Epithelial cell of esophagus (primary cell): ENCODE measurements at regions not wholly inside any gene's neighbourhood (a gene's known extent, or its start where the extent isn't known, plus 50 kb on each side); places are given as distances from the start of the nearest gene placed in this dataset.

Source experiments
- DNase-seq: peaks from one replicate; pipeline ENCODE4 v3.0.0; 2010; ENCODE audit warnings: low read depth
- H3K4me3 ChIP-seq: 2 replicates; pipeline ENCODE4 v1.5.1; 2011; ENCODE audit warnings: mild to moderate bottlenecking, low read length, control low read depth
- TF ChIP-seq, protein P1 (sequence below): IDR thresholded peaks from 2 replicates; pipeline ENCODE4 v1.5.1; 2011; ENCODE audit warnings: low read depth, mild to moderate bottlenecking, low read length, control low read depth, inconsistent platforms; ENCODE audit not compliant: insufficient read depth; ENCODE audit errors: missing control alignments

DNA sequence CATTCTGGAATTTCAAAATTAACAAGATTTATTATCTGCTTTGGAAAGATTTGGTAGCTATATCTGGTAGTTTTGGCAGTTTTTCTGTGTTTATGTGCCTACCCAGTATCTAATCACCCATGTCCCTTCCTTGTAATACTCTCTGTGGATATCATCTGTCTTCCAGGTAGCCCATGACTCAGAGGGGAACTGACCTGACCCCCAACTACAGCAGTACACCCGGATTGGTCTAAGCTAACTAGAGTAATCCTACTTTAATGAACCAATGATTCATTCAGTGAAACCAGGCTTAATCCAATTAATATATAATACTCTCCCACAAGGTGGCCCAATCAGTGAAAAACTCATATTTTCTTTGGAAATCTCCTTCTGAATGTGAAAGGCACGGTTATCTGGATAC lies 295.3 kb upstream of the SULF2 start:
- TF ChIP-seq, protein P1, sequence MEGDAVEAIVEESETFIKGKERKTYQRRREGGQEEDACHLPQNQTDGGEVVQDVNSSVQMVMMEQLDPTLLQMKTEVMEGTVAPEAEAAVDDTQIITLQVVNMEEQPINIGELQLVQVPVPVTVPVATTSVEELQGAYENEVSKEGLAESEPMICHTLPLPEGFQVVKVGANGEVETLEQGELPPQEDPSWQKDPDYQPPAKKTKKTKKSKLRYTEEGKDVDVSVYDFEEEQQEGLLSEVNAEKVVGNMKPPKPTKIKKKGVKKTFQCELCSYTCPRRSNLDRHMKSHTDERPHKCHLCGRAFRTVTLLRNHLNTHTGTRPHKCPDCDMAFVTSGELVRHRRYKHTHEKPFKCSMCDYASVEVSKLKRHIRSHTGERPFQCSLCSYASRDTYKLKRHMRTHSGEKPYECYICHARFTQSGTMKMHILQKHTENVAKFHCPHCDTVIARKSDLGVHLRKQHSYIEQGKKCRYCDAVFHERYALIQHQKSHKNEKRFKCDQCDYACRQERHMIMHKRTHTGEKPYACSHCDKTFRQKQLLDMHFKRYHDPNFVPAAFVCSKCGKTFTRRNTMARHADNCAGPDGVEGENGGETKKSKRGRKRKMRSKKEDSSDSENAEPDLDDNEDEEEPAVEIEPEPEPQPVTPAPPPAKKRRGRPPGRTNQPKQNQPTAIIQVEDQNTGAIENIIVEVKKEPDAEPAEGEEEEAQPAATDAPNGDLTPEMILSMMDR = no peak
- no peak overlapping the region for H3K4me3 ChIP-seq
- no peak for DNase-seq

DNA sequence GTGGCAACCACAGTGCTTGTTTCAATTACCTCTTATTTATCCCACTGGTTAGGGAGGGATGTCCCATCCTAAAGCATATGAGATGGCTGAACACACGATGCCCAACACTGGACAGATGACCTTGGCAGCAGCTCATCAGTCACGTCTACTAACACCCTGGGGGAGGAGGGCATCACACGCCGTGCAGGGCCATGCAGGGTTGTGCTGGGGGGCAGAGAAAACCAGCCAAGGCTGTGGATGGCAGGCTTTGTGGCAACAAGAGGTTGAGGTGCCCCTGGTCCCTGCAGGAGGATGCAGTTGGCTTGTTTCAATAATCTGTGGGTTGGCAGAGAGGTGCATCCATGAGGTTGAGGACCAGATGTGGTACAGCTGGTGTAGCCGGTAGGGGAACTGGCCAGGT lies 293.7 kb upstream of the SULF2 start:
- TF ChIP-seq, protein P1 = no peak
- no peak overlapping the region for H3K4me3 ChIP-seq
- no peak for DNase-seq

DNA sequence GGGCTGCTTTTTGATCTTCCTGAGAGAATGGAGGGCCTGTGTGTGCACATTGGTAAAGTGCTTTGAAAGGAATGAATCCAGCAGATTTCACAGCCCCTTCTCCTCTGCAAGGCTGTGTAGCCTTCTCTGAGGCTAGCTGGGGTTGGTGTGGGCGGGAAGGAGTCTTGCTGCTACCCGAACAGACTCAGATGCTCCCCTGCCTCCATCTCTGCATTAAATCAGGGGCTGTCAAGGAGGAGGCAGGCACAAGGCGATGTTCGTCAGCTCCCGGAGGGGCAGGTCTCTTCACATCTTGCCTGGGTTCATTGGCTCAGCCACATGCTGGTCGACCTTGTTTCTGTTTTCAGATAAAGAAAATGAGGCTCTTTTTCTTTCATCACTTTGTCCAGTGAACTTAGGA lies 291.5 kb upstream of the SULF2 start:
- no peak for DNase-seq
- no peak overlapping the region for H3K4me3 ChIP-seq
- TF ChIP-seq, protein P1 = no peak

DNA sequence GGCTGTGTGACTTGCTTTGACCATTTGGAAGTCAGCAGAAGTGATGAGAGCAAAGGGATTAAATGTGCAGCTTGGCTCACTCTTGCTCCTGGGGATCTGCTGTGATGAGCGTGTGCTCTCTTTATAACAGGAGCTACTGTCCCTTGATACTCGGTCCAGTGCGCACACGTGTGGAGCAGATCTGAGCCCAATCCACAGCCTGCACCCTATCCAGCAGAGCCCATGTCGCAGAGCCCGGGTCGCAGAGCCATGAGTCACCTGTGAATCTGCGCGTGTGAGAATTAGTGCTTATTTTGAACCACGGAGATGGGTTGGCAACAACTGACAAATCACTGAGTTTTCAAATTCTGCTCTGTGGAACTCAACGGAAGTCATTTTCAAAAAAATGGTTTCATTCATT lies 291.0 kb upstream of the SULF2 start:
- TF ChIP-seq, protein P1 = no peak
- no peak overlapping the region for H3K4me3 ChIP-seq
- no peak for DNase-seq

DNA sequence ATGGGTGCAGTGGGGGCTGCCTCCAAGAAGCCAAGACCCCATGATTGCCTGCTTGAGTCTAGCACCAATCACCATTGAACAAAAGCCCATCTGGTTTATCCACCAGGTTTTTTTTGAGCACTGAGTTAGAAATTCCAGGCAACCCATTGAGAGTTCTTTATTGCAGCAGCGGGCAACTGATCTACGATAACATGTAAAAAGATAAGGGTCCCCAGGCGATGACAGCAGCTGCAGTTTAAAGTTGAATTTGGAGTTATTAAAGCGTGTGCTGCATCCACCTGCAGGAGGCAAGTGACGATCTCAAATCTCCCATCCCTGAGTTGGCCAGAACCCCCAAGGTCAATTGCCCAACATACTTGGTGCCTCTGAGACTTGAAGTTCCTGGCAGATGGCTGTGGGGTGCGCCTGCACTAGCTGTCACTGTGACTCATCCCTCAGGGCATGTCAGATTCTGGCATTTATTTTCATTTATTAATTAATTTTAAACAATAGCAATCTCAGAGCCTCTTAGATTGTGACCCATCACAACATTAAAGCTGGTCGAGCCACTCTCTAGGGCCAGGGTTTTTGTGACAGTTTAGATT lies 290.4 kb upstream of the SULF2 start:
- TF ChIP-seq, protein P1 = no peak

DNA sequence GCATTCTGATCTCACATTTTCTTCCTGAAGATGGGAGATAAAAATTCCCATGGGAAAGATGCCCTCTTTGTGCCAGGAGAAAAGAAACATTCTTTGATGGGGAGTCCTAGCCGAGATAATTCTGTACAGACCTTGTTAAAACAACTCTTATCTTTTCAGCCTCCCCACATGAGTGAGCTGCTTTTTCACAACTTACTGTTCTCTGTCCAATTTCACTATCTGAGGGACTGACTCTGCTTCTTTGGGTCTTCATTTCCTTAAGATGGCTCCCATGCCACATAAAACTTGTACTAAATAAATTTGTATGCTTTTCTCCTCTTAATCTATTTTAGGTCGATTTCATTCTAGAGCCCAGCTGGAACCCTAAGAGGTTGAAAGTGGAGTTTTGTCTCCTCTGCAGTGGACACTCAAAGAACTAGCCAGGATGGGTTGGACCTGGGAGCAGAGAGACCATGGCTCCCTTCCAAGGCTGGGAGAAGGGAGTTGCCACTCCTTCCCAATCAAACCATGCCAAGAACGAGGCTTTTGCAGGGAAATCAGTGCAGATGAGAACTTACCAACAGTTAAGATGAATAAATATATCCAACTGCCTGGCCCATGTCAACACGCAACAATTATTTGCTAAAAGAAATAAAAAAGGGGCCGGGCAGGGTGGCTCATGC lies 285.8 kb upstream of the SULF2 start:
- TF ChIP-seq, protein P1 = no peak
- no peak for DNase-seq
- no peak overlapping the region for H3K4me3 ChIP-seq

More for the DNA sequence above, 290.4 kb upstream of the SULF2 start:
- H3K4me3 ChIP-seq = no peak overlapping the region
- DNase-seq = peak; percentile 28

DNA sequence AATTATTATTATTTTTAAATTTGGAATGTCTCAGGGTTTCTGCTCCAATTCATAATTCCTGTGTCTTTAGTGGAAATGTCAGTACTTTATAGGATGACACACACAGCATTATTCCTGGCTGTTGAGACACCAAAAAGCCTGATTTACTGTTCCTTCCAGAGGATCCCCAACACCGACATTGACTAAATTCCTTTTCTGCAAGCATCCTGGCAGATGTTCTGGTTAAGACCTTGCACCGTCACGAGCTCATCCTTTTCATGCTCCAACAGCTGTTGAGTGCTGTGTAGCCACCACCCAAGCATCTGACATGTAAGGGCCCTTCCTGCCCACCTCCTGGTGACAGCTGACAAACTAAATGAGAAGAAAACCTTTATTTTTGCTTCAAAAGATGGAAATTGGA lies 284.3 kb upstream of the SULF2 start:
- no peak for DNase-seq
- no peak overlapping the region for H3K4me3 ChIP-seq
- TF ChIP-seq, protein P1 = no peak
